GM23248 (cell line): ENCODE measurements at regions not wholly inside any gene's neighbourhood (a gene's known extent, or its start where the extent isn't known, plus 50 kb on each side); places are given as distances from the start of the nearest gene placed in this dataset.
A peak's percentile ranks its signal among the peaks of the same experiment; 100 is the strongest.

ENCODE experiments used
- DNase-seq: peaks from one replicate; pipeline ENCODE4 v3.0.0-alpha.2; 2015
- H2AFZ ChIP-seq: fragments of 200-600 bp; sonication (generic); 2 replicates; pipeline ENCODE4 v1.6.1; 2016; ENCODE audit warnings: antibody characterized with exemption
- H3F3A ChIP-seq: fragments of 200-600 bp; sonication (generic); 2 replicates; pipeline ENCODE4 v1.6.1; 2016; ENCODE audit warnings: mild to moderate bottlenecking, antibody characterized with exemption, mixed run types; ENCODE audit not compliant: insufficient read depth
- H3K27ac ChIP-seq: fragments of 200-600 bp; sonication (generic); 2 replicates; pipeline ENCODE4 v1.5.1; 2016; ENCODE audit warnings: mild to moderate bottlenecking
- H3K27me3 ChIP-seq: fragments of 200-600 bp; sonication (generic); replicated peaks from 2 replicates; pipeline ENCODE4 v1.6.1; 2016; ENCODE audit warnings: mild to moderate bottlenecking; ENCODE audit not compliant: insufficient read depth
- H3K36me3 ChIP-seq: fragments of 200-600 bp; sonication (generic); 2 replicates; pipeline ENCODE4 v1.6.1; 2016; ENCODE audit warnings: low read depth, mild to moderate bottlenecking
- H3K4me1 ChIP-seq: fragments of 200-600 bp; sonication (generic); 2 replicates; pipeline ENCODE4 v1.6.1; 2016; ENCODE audit warnings: mild to moderate bottlenecking; ENCODE audit not compliant: insufficient read depth
- H3K4me2 ChIP-seq: fragments of 200-600 bp; sonication (generic); one replicate; pipeline ENCODE4 v1.6.1; 2016; ENCODE audit warnings: mild to moderate bottlenecking; ENCODE audit not compliant: unreplicated experiment
- H3K4me3 ChIP-seq: fragments of 200-600 bp; sonication (generic); 2 replicates; pipeline ENCODE4 v1.5.1; 2016; ENCODE audit warnings: mild to moderate bottlenecking
- H3K79me2 ChIP-seq: fragments of 200-600 bp; sonication (generic); 2 replicates; pipeline ENCODE4 v1.6.1; 2016; ENCODE audit warnings: mild to moderate bottlenecking; ENCODE audit not compliant: insufficient read depth
- H3K9ac ChIP-seq: fragments of 200-600 bp; sonication (generic); 2 replicates; pipeline ENCODE4 v1.6.1; 2016; ENCODE audit warnings: mild to moderate bottlenecking
- H3K9me2 ChIP-seq: fragments of 200-600 bp; sonication (generic); 2 replicates; pipeline ENCODE4 v1.6.1; 2016; ENCODE audit warnings: mixed run types, mild to moderate bottlenecking, moderate library complexity; ENCODE audit not compliant: insufficient read depth
- H3K9me3 ChIP-seq: fragments of 200-600 bp; sonication (generic); one replicate; pipeline ENCODE4 v1.6.1; 2017; ENCODE audit warnings: low read depth
- H4K20me1 ChIP-seq: fragments of 200-600 bp; sonication (generic); 2 replicates; pipeline ENCODE4 v1.6.0; 2016; ENCODE audit not compliant: insufficient read depth
- EZH2 ChIP-seq: fragments of 200-600 bp; sonication (generic); IDR thresholded peaks from 2 replicates; pipeline ENCODE4 v1.6.1; 2018; ENCODE audit warnings: antibody characterized with exemption, mild to moderate bottlenecking; ENCODE audit not compliant: insufficient read depth, poor library complexity, severe bottlenecking
- EZH2phosphoT487 ChIP-seq: fragments of 200-600 bp; sonication (generic); IDR thresholded peaks from 2 replicates; pipeline ENCODE4 v1.6.1; 2018; ENCODE audit warnings: antibody characterized with exemption, moderate library complexity, mild to moderate bottlenecking, low read depth; ENCODE audit not compliant: insufficient read depth
- WGBS, 2 experiments: methylation state at CpG; one replicate each; pipeline ENCODE4 v1.1.6; 2015 to 2017; ENCODE audit warnings: low lambda C conversion rate in 2 of 2, low coverage in 1 of 2; ENCODE audit errors: missing lambda C conversion rate in 2 of 2; 5-methylcytosine and 5-hydroxymethylcytosine counted together
- in situ Hi-C: fragments of 300-500 bp; cut with MboI; formaldehyde crosslinking; loops from 2 replicates; pipeline ENCODE4 v1.15.0; 2020

GRCh38 chr3:16803019-16803418, 81.7 kb upstream of the PLCL2 start:
- Histone ChIP-seq H3K4me2 (no peak overlapping the region), H3F3A (peaks cover 13% of the 10 kb centered on the region), H3K79me2 (no peaks in the 10 kb centered on the region), H3K9me3 (no peaks in the 10 kb centered on the region), H3K36me3 (no peaks in the 10 kb centered on the region), H4K20me1 (no peaks in the 10 kb centered on the region), H3K4me3 (no peak overlapping the region), H3K9ac (no peak overlapping the region), H3K27me3 (no peaks in the 10 kb centered on the region), H2AFZ (no peak overlapping the region), H3K4me1 (peaks cover 20% of the 10 kb centered on the region), H3K9me2 (no peaks in the 10 kb centered on the region; the same call in 1 of the 2 replicates), H3K27ac (no peak overlapping the region)
- 95 to 97% methylated on average over 4 of the region's 4 CpGs for WGBS, 2 experiments
- TF ChIP-seq EZH2phosphoT487 (no peak), EZH2 (no peak)
- no peak for DNase-seq
- in situ Hi-C loops: no loop called here

DNA sequence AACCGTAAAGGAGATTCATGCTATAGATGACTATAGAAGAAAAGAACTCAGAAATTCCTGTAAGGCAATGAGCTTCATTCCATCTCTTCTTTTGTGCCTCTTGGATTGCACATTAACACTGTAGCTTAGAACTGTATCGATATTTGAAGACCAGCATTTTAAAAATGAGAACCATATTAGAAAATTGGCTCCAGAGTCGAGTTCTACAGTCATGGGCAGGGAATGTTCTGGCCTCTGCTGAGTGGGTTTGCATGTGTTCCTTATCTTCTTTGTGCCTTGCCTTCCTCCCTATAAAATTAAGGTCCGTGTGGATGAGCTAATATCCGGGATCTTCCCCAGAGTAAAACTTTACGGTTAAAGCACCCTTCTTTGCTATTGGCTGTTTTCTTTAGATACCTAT, 77.4 kb upstream of the PLCL2 start:
- peak overlapping the region; percentile 39 for H3K4me2 ChIP-seq
- no peaks in the 10 kb centered on the region for H3K36me3 ChIP-seq
- 3 to 4% methylated on average over 6 of the region's 6 CpGs for WGBS, 2 experiments
- in situ Hi-C loops: no loop called here
- no peaks in the 10 kb centered on the region for H4K20me1 ChIP-seq
- H3K27ac ChIP-seq: peak overlapping the region; percentile 53
- no peaks in the 10 kb centered on the region for H3K9me3 ChIP-seq
- H3K4me1 ChIP-seq: peaks cover 21% of the 10 kb centered on the region
- peak overlapping the region; percentile 31; the same call in 1 of the 2 replicates for H3K4me3 ChIP-seq
- DNase-seq: peak; percentile 82
- H3K9ac ChIP-seq: peak overlapping the region; percentile 27; the same call in 1 of the 2 replicates
- no peaks in the 10 kb centered on the region for H3K79me2 ChIP-seq
- H3K27me3 ChIP-seq: no peaks in the 10 kb centered on the region
- H3K9me2 ChIP-seq: no peaks in the 10 kb centered on the region; the same call in 1 of the 2 replicates
- TF ChIP-seq EZH2phosphoT487: no peak
- no peak for TF ChIP-seq EZH2
- H3F3A ChIP-seq: peaks cover 20% of the 10 kb centered on the region
- H2AFZ ChIP-seq: peak overlapping the region; percentile 42

DNA sequence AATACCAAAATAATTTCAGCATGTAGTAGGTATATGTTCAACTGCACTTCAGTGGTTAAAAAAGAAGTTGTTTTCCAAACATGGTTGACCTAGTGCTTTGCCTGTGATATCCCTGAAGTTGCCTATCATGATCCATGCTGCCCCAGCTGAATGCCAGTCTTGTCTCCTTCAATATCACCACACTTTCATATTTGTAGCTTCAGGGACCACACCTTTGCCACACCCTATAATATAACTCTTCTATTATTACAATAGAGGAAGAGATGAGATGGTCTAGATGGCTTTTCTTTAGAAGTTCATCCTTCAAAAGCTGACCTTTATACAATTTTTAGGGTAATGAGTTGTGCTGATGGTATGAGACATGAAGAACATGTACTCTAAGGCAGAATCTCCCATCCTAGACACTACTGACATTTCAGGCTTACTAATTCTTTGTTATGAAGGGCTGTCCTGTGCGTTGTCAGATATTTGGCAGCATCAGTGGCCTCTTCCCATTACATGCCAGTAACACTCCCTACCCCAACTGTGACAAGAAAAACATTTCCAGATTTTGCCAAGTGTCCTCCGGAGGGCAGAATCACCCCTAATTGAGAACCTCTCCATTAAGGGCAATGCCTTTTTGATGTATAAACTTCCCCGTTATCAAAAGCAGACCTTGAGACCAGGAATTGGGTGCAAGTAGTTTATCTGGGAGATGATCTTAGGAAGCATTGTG, 76.2 kb upstream of the PLCL2 start:
- 0 out of 2 replicates have a peak overlapping the region, but pooled peaks have one; percentile 42 for H2AFZ ChIP-seq
- peak; percentile 18 for DNase-seq
- no peaks in the 10 kb centered on the region for H3K79me2 ChIP-seq
- peaks cover 21% of the 10 kb centered on the region for H3K4me1 ChIP-seq
- H3K4me2 ChIP-seq: peak overlapping the region; percentile 39
- no peak overlapping the region for H3K9ac ChIP-seq
- in situ Hi-C loops: no loop called here
- no peaks in the 10 kb centered on the region for H3K36me3 ChIP-seq
- no peaks in the 10 kb centered on the region; the same call in 1 of the 2 replicates for H3K9me2 ChIP-seq
- no peaks in the 10 kb centered on the region for H4K20me1 ChIP-seq
- no peak for TF ChIP-seq EZH2phosphoT487
- TF ChIP-seq EZH2: no peak
- no peak overlapping the region for H3K27ac ChIP-seq
- H3K27me3 ChIP-seq: no peaks in the 10 kb centered on the region
- no peak overlapping the region for H3K4me3 ChIP-seq
- H3K9me3 ChIP-seq: no peaks in the 10 kb centered on the region
- 12 to 15% methylated on average over 3 of the region's 3 CpGs for WGBS, 2 experiments
- peaks cover 20% of the 10 kb centered on the region for H3F3A ChIP-seq

GRCh38 chr3:16809482-16809881, 75.3 kb upstream of the PLCL2 start:
- Histone ChIP-seq H3K9ac (no peak overlapping the region), H3K9me2 (no peaks in the 10 kb centered on the region; the same call in 1 of the 2 replicates), H3K9me3 (no peaks in the 10 kb centered on the region), H3K27ac (no peak overlapping the region), H3F3A (peaks cover 20% of the 10 kb centered on the region), H3K27me3 (no peaks in the 10 kb centered on the region), H2AFZ (no peak overlapping the region), H3K4me2 (no peak overlapping the region), H3K4me3 (no peak overlapping the region), H4K20me1 (no peaks in the 10 kb centered on the region), H3K79me2 (no peaks in the 10 kb centered on the region), H3K36me3 (no peaks in the 10 kb centered on the region), H3K4me1 (peaks cover 21% of the 10 kb centered on the region)
- TF ChIP-seq EZH2 (no peak), EZH2phosphoT487 (no peak)
- 65 to 69% methylated on average over 4 of the region's 4 CpGs for WGBS, 2 experiments
- no peak for DNase-seq
- in situ Hi-C loops: no loop called here
